Loucy (cell line): ENCODE measurements at regions not wholly inside any gene's neighbourhood (a gene's known extent, or its start where the extent isn't known, plus 50 kb on each side); places are given as distances from the start of the nearest gene placed in this dataset.

Experiments
- H2AFZ ChIP-seq: fragments of 200-600 bp; sonication (generic); 2 replicates; pipeline ENCODE4 v1.6.0; 2016; ENCODE audit warnings: antibody characterized with exemption, mild to moderate bottlenecking, low read length, moderate library complexity
- H3F3A ChIP-seq: fragments of 200-600 bp; 2 replicates; pipeline ENCODE4 v1.6.0; 2016; ENCODE audit warnings: antibody characterized with exemption, low read depth, mild to moderate bottlenecking
- H3K27me3 ChIP-seq: fragments of 200-600 bp; sonication (generic); 2 replicates; pipeline ENCODE4 v1.6.1; 2014; ENCODE audit warnings: low read length, mild to moderate bottlenecking; ENCODE audit not compliant: insufficient read depth, poor library complexity, severe bottlenecking
- H3K36me3 ChIP-seq: fragments of 200-600 bp; sonication (generic); 2 replicates; pipeline ENCODE4 v1.6.1; 2016; ENCODE audit warnings: low read length; ENCODE audit not compliant: insufficient read depth
- H3K4me1 ChIP-seq: fragments of 200-600 bp; sonication (generic); 2 replicates; pipeline ENCODE4 v1.5.1; 2014; ENCODE audit warnings: low read length, mild to moderate bottlenecking; ENCODE audit not compliant: insufficient read depth, poor library complexity, severe bottlenecking
- H3K4me2 ChIP-seq: fragments of 200-600 bp; sonication (generic); 2 replicates; pipeline ENCODE4 v1.6.0; 2014; ENCODE audit warnings: antibody characterized with exemption, low read length, low read depth, mild to moderate bottlenecking; ENCODE audit not compliant: poor library complexity, severe bottlenecking
- H3K4me3 ChIP-seq: fragments of 200-600 bp; sonication (generic); 2 replicates; pipeline ENCODE4 v1.5.1; 2014; ENCODE audit warnings: low read length, mild to moderate bottlenecking, mixed read lengths; ENCODE audit not compliant: poor library complexity, severe bottlenecking
- H3K79me2 ChIP-seq: fragments of 200-600 bp; sonication (generic); 2 replicates; pipeline ENCODE4 v1.6.1; 2014; ENCODE audit warnings: low read length; ENCODE audit not compliant: insufficient read depth
- H3K9ac ChIP-seq: fragments of 200-600 bp; sonication (generic); 2 replicates; pipeline ENCODE4 v1.6.0; 2014; ENCODE audit warnings: mild to moderate bottlenecking, low read depth, low read length, moderate library complexity; ENCODE audit not compliant: poor library complexity, severe bottlenecking
- H3K9me2 ChIP-seq: fragments of 200-600 bp; sonication (generic); replicated peaks from 2 replicates; pipeline ENCODE4 v1.6.1; 2016; ENCODE audit warnings: low read depth, low read length, mixed read lengths
- H3K9me3 ChIP-seq: fragments of 200-600 bp; sonication (generic); 2 replicates; pipeline ENCODE4 v1.6.1; 2014; ENCODE audit warnings: mild to moderate bottlenecking, antibody characterized with exemption, low read length, low read depth; ENCODE audit not compliant: insufficient read depth
- H4K20me1 ChIP-seq: fragments of 200-600 bp; sonication (generic); 2 replicates; pipeline ENCODE4 v1.6.0; 2014; ENCODE audit warnings: antibody characterized with exemption, low read length, mild to moderate bottlenecking; ENCODE audit not compliant: insufficient read depth, poor library complexity, severe bottlenecking
- EZH2phosphoT487 ChIP-seq: fragments of 200-600 bp; IDR thresholded peaks from 2 replicates; pipeline ENCODE4 v1.6.1; 2018; ENCODE audit warnings: antibody characterized with exemption, mild to moderate bottlenecking, moderate library complexity, borderline replicate concordance
- TF ChIP-seq, protein P1 (sequence below): fragments of 200-600 bp; sonication (generic); conservative IDR thresholded peaks from 2 replicates; pipeline ENCODE4 v1.5.1; 2014; ENCODE audit warnings: mild to moderate bottlenecking, antibody characterized with exemption, low read length

DNA sequence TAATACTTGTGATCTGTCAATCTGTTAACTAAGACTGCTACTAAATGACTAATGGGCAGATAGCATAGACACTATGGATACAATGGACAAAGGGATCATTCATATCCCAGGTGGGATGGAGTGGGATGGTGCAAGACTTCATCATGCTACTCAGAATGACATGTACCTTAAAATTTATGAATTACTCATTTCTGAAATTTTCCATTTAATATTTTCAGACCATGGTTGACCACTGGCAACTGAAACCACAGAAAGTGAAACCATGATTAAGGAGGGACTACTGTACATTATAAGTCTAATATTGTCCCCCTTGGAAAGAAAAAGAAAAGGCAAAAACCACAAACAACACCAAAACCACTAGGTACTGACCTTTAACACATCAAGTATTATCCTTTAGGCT is 247.0 kb upstream of the SYT4 start:
- Histone ChIP-seq H3K9me2 (no peaks in the 10 kb centered on the region), H3F3A (no peaks in the 10 kb centered on the region), H3K9me3 (no peaks in the 10 kb centered on the region), H3K36me3 (no peaks in the 10 kb centered on the region), H3K4me3 (no peak overlapping the region), H3K4me1 (no peaks in the 10 kb centered on the region), H3K79me2 (no peaks in the 10 kb centered on the region), H3K9ac (no peak overlapping the region), H2AFZ (no peak overlapping the region), H3K4me2 (no peak overlapping the region), H3K27me3 (no peaks in the 10 kb centered on the region), H4K20me1 (no peaks in the 10 kb centered on the region)
- no peak for TF ChIP-seq EZH2phosphoT487
- TF ChIP-seq, protein P1, sequence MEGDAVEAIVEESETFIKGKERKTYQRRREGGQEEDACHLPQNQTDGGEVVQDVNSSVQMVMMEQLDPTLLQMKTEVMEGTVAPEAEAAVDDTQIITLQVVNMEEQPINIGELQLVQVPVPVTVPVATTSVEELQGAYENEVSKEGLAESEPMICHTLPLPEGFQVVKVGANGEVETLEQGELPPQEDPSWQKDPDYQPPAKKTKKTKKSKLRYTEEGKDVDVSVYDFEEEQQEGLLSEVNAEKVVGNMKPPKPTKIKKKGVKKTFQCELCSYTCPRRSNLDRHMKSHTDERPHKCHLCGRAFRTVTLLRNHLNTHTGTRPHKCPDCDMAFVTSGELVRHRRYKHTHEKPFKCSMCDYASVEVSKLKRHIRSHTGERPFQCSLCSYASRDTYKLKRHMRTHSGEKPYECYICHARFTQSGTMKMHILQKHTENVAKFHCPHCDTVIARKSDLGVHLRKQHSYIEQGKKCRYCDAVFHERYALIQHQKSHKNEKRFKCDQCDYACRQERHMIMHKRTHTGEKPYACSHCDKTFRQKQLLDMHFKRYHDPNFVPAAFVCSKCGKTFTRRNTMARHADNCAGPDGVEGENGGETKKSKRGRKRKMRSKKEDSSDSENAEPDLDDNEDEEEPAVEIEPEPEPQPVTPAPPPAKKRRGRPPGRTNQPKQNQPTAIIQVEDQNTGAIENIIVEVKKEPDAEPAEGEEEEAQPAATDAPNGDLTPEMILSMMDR: no peak

DNA sequence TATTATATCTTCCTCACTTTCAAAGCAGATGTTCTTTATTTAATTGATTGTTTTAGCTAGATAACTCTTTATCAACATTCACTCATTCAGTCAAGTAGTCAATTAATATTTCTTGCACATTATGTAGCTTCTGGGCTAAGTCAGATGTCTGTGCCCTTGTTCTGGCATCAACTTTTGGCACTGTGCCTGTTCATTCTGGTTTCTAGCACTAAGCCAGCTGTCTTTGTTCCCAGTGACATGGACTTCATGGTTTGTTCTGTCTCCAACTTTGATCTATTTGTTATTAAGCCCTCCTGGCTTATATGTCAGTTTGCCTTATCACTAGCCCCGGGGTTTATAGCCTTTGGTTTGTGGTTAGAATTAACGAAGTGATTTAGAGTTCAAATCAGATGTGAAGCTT is 247.9 kb upstream of the SYT4 start:
- Histone ChIP-seq H4K20me1 (no peaks in the 10 kb centered on the region), H3K36me3 (no peaks in the 10 kb centered on the region), H3K9me2 (no peaks in the 10 kb centered on the region), H3F3A (no peaks in the 10 kb centered on the region), H3K9ac (no peak overlapping the region), H3K27me3 (no peaks in the 10 kb centered on the region), H3K4me2 (no peak overlapping the region), H3K4me1 (no peaks in the 10 kb centered on the region), H3K79me2 (no peaks in the 10 kb centered on the region), H3K9me3 (no peaks in the 10 kb centered on the region), H3K4me3 (no peak overlapping the region), H2AFZ (no peak overlapping the region)
- TF ChIP-seq, protein P1: no peak
- no peak for TF ChIP-seq EZH2phosphoT487

- H3K36me3 ChIP-seq: no peaks in the 10 kb centered on the region
- no peaks in the 10 kb centered on the region for H3K27me3 ChIP-seq
- H3K9me2 ChIP-seq: no peaks in the 10 kb centered on the region
- no peaks in the 10 kb centered on the region for H3F3A ChIP-seq
- H3K4me2 ChIP-seq: no peak overlapping the region
- H3K9ac ChIP-seq: no peak overlapping the region
- H3K9me3 ChIP-seq: no peaks in the 10 kb centered on the region
- H3K4me1 ChIP-seq: no peaks in the 10 kb centered on the region
- no peak overlapping the region for H2AFZ ChIP-seq
- no peaks in the 10 kb centered on the region for H3K79me2 ChIP-seq
- H3K4me3 ChIP-seq: no peak overlapping the region
- H4K20me1 ChIP-seq: no peaks in the 10 kb centered on the region
- TF ChIP-seq EZH2phosphoT487: no peak
These were observed 249.3 kb upstream of the SYT4 start for GRCh38 chr18:43526426-43527145.

DNA sequence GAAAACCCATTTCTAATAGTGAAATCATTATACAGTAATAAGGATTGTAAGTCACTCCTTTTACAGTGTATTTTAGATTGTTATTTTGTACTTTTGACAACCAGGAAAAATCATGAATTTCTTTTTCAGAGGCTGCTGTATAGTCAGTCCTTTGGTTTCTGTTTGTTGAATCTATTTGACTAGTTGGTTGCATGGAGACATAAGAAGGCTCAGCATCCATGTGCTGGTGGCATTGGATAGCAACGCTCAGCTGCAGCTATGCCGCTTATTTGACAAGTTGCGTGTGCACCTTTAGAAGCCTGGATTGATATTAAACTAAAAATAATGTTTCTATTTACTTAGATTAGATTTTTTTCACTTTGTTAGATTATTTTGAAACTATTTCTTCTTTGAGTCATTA is 254.1 kb upstream of the SYT4 start:
- Histone ChIP-seq H3K4me3 (no peak overlapping the region), H3K9me2 (0 out of 2 replicates have a peak, but pooled peaks cover 4% of the 10 kb centered on the region), H2AFZ (no peak overlapping the region), H3K4me1 (no peaks in the 10 kb centered on the region), H3K9me3 (no peaks in the 10 kb centered on the region), H3K79me2 (no peaks in the 10 kb centered on the region), H3K27me3 (no peaks in the 10 kb centered on the region), H4K20me1 (no peaks in the 10 kb centered on the region), H3K36me3 (no peaks in the 10 kb centered on the region), H3K4me2 (no peak overlapping the region), H3F3A (no peaks in the 10 kb centered on the region), H3K9ac (no peak overlapping the region)
- TF ChIP-seq, protein P1: no peak
- no peak for TF ChIP-seq EZH2phosphoT487
